ENCODE measurements at regions not wholly inside any gene's neighbourhood (a gene's known extent, or its start where the extent isn't known, plus 50 kb on each side); places are given as distances from the start of the nearest gene placed in this dataset.

DNA sequence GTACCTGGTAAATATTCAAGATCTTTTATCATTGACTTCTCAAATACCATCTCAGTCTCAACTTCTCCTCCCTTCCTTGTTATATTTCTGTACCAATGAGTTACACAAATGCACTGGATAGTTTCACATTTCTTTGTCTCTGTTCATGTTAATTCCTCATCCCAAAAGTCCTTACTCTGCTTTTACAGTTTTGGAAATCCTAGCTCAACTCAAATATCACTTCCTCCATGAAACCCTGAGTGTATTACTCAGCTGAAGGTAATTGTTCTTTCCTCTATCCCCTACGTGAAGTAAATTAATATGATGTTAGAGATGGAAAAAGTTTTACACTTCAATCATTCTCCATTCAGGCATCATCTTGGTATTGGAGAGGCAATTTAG is 241.5 kb downstream of the TLE4 start:
- Histone ChIP-seq H3K14ac (ENCODE audit: low read length) (no peak overlapping the region), H3K9ac (ENCODE audit: low read depth, low read length, poor library complexity) (no peak overlapping the region), H3K18ac (ENCODE audit: low read length) (no peak overlapping the region), H2BK5ac (ENCODE audit: low read length) (no peak overlapping the region), H2AK5ac (ENCODE audit: low read depth, low read length) (no peak overlapping the region), H3K4me2 (ENCODE audit: insufficient read depth, low read length, poor library complexity, severe bottlenecking) (no peak overlapping the region), H2BK15ac (ENCODE audit: low read length) (no peak overlapping the region), H2BK120ac (ENCODE audit: low read depth, low read length) (no peak overlapping the region), H2AFZ (ENCODE audit: low read length) (no peak overlapping the region), H3K27ac (replicated peaks; ENCODE audit: low read length) (no peak overlapping the region), H3K4ac (ENCODE audit: low read length) (no peak overlapping the region), H3K23ac (ENCODE audit: low read depth, low read length, poor library complexity) (no peak overlapping the region), H3K4me3 (ENCODE audit: low read length in 2 of 2) (no peak overlapping the region), H3K36me3 (replicated peaks in 1 of 2; ENCODE audit: control insufficient read depth in 2 of 2, insufficient read depth in 2 of 2, low read length in 2 of 2) (no peaks in the 10 kb centered on the region), H4K8ac (ENCODE audit: low read depth, low read length) (no peak overlapping the region), H2BK12ac (ENCODE audit: low read length) (no peak overlapping the region), H4K91ac (ENCODE audit: low read depth, low read length, poor library complexity) (no peak overlapping the region), H3K9me3 (replicated peaks in 1 of 2; ENCODE audit: control insufficient read depth in 2 of 2, insufficient read depth in 1 of 2, low read depth in 1 of 2, low read length in 2 of 2) (no peaks in the 10 kb centered on the region), H3K27me3 (ENCODE audit: control insufficient read depth in 3 of 3, insufficient read depth in 3 of 3, low read depth in 1 of 3, low read length in 3 of 3) (no peaks in the 10 kb centered on the region), H3K79me1 (ENCODE audit: low read depth, low read length) (no peaks in the 10 kb centered on the region), H3K4me1 (ENCODE audit: control insufficient read depth in 2 of 2, insufficient read depth in 1 of 2, low read depth in 1 of 2, low read length in 2 of 2) (peaks cover 0 to 6% of the 10 kb centered on the region in 2 donors)
- no CpG with 5 or more reads among the region's 1 CpG for WGBS, 2 donors (ENCODE audit: extremely low coverage in 2 of 2, insufficient read length in 2 of 2, insufficient replicate concordance in 1 of 2)
- DNase-seq (ENCODE audit: low spot score) = no peak

DNA sequence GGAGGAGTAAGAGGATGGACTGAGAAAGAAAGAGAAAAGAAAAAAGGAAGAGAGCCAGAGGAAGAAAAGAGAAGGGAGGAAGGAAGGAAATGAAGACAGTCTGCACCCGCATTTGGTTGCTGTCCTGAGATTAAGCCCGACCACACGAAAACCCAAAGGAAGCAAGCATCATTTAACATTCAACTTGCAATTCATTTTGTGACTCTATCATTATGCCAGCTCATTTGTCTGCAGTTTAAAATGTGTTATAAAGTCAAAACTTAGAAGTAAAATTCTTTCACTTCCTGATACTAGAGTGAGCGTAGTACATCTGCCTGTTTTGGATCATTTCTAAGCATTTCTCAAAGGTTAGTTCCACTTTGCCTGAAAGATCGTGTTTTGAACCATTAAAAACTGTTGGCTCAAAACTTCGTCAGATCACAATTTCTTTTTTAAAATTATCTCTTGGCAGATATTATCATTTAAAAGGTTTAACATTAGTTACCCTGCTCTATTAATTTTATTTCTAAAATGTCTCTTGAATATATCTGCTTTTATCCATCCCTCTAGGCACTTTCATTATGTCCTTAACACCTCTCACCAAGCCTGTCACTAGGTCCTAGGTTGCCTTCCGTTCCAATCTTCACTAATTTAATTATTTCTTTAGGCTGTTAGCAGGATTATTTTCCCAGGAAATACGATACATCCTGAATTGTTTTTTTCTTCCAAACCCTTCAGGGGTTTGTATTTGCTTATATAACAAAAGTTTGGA is 240.9 kb downstream of the TLE4 start:
- no peak overlapping the region for H3K23ac ChIP-seq (ENCODE audit: low read depth, low read length, poor library complexity)
- H3K9me3 ChIP-seq (replicated peaks in 1 of 2; ENCODE audit: control insufficient read depth in 2 of 2, insufficient read depth in 1 of 2, low read depth in 1 of 2, low read length in 2 of 2) = no peaks in the 10 kb centered on the region
- H3K4ac ChIP-seq (ENCODE audit: low read length) = no peak overlapping the region
- peak overlapping the region; percentile 48 for H2AFZ ChIP-seq (ENCODE audit: low read length)
- no peak overlapping the region for H3K14ac ChIP-seq (ENCODE audit: low read length)
- no peak overlapping the region for H2BK5ac ChIP-seq (ENCODE audit: low read length)
- no CpG with 5 or more reads among the region's 8 CpGs for WGBS, 2 donors (ENCODE audit: extremely low coverage in 2 of 2, insufficient read length in 2 of 2, insufficient replicate concordance in 1 of 2)
- H2BK120ac ChIP-seq (ENCODE audit: low read depth, low read length) = no peak overlapping the region
- H3K4me2 ChIP-seq (ENCODE audit: insufficient read depth, low read length, poor library complexity, severe bottlenecking) = no peak overlapping the region
- H4K8ac ChIP-seq (ENCODE audit: low read depth, low read length) = no peak overlapping the region
- no peak overlapping the region for H3K27ac ChIP-seq (replicated peaks; ENCODE audit: low read length)
- no peak overlapping the region for H3K4me3 ChIP-seq (ENCODE audit: low read length in 2 of 2)
- H3K18ac ChIP-seq (ENCODE audit: low read length) = no peak overlapping the region
- no peak overlapping the region for H4K91ac ChIP-seq (ENCODE audit: low read depth, low read length, poor library complexity)
- H3K36me3 ChIP-seq (replicated peaks in 1 of 2; ENCODE audit: control insufficient read depth in 2 of 2, insufficient read depth in 2 of 2, low read length in 2 of 2) = no peaks in the 10 kb centered on the region
- H3K9ac ChIP-seq (ENCODE audit: low read depth, low read length, poor library complexity) = no peak overlapping the region
- H2BK12ac ChIP-seq (ENCODE audit: low read length) = no peak overlapping the region
- no peaks in the 10 kb centered on the region for H3K79me1 ChIP-seq (ENCODE audit: low read depth, low read length)
- H3K4me1 ChIP-seq (ENCODE audit: control insufficient read depth in 2 of 2, insufficient read depth in 1 of 2, low read depth in 1 of 2, low read length in 2 of 2) = peaks cover 0 to 6% of the 10 kb centered on the region in 2 donors
- H2AK5ac ChIP-seq (ENCODE audit: low read depth, low read length) = no peak overlapping the region
- no peaks in the 10 kb centered on the region for H3K27me3 ChIP-seq (ENCODE audit: control insufficient read depth in 3 of 3, insufficient read depth in 3 of 3, low read depth in 1 of 3, low read length in 3 of 3)
- H2BK15ac ChIP-seq (ENCODE audit: low read length) = no peak overlapping the region
- DNase-seq (ENCODE audit: low spot score) = no peak

DNA sequence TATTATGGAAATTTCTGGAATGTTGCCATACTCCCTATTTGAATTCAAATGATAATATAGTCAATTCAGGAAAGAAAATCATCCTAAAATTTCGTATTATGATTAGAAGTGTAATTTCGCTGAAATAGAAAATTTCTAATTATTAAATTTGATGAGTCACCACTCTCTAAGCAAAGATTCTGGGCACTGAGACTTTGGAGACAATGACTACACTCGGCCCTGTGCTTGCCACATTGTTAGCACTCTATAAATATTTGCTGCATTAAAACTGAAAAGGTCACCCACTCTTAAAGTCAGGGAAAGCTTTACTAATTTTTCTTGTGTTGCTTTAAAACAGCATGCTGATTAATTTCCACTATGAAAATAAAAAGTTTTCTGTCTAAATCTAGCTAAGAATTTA is 240.3 kb downstream of the TLE4 start:
- no CpG with 5 or more reads among the region's 3 CpGs for WGBS, 2 donors (ENCODE audit: extremely low coverage in 2 of 2, insufficient read length in 2 of 2, insufficient replicate concordance in 1 of 2)
- no peak overlapping the region for H2BK15ac ChIP-seq (ENCODE audit: low read length)
- H3K18ac ChIP-seq (ENCODE audit: low read length) = no peak overlapping the region
- no peak overlapping the region for H3K23ac ChIP-seq (ENCODE audit: low read depth, low read length, poor library complexity)
- H4K91ac ChIP-seq (ENCODE audit: low read depth, low read length, poor library complexity) = no peak overlapping the region
- no peak overlapping the region for H4K8ac ChIP-seq (ENCODE audit: low read depth, low read length)
- H3K14ac ChIP-seq (ENCODE audit: low read length) = no peak overlapping the region
- no peak overlapping the region for H2BK12ac ChIP-seq (ENCODE audit: low read length)
- no peak overlapping the region for H3K4me2 ChIP-seq (ENCODE audit: insufficient read depth, low read length, poor library complexity, severe bottlenecking)
- H3K9me3 ChIP-seq (replicated peaks in 1 of 2; ENCODE audit: control insufficient read depth in 2 of 2, insufficient read depth in 1 of 2, low read depth in 1 of 2, low read length in 2 of 2) = no peaks in the 10 kb centered on the region
- no peaks in the 10 kb centered on the region for H3K79me1 ChIP-seq (ENCODE audit: low read depth, low read length)
- no peak overlapping the region for H2BK120ac ChIP-seq (ENCODE audit: low read depth, low read length)
- no peak overlapping the region for H2AK5ac ChIP-seq (ENCODE audit: low read depth, low read length)
- DNase-seq (ENCODE audit: low spot score) = no peak
- no peaks in the 10 kb centered on the region for H3K36me3 ChIP-seq (replicated peaks in 1 of 2; ENCODE audit: control insufficient read depth in 2 of 2, insufficient read depth in 2 of 2, low read length in 2 of 2)
- H3K27me3 ChIP-seq (ENCODE audit: control insufficient read depth in 3 of 3, insufficient read depth in 3 of 3, low read depth in 1 of 3, low read length in 3 of 3) = no peaks in the 10 kb centered on the region
- H3K27ac ChIP-seq (replicated peaks; ENCODE audit: low read length) = no peak overlapping the region
- H3K4me1 ChIP-seq (ENCODE audit: control insufficient read depth in 2 of 2, insufficient read depth in 1 of 2, low read depth in 1 of 2, low read length in 2 of 2) = peaks cover 0 to 6% of the 10 kb centered on the region in 2 donors
- H3K4ac ChIP-seq (ENCODE audit: low read length) = no peak overlapping the region
- H3K4me3 ChIP-seq (ENCODE audit: low read length in 2 of 2) = no peak overlapping the region
- no peak overlapping the region for H3K9ac ChIP-seq (ENCODE audit: low read depth, low read length, poor library complexity)
- H2BK5ac ChIP-seq (ENCODE audit: low read length) = no peak overlapping the region
- peak overlapping the region; percentile 48 for H2AFZ ChIP-seq (ENCODE audit: low read length)

DNA sequence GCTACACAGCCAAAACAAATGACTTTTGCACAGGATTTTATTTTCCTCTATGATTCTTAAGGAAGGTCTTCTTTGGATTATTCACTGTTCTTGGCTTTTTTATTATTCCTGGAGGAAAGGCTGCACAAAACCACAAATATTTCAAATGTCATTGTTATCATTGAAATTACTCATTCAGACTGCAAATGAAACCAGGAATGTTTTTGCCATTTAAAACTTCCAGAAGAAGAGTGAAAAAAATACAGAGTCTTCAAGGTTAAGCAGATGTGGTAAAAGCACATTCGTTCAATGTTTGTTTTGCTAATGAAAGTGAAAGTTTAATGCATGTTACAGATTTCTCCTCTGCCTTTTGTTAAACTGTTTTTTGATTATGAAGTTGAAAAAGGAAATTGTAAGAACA is 238.2 kb downstream of the TLE4 start:
- WGBS, 2 donors (ENCODE audit: extremely low coverage in 2 of 2, insufficient read length in 2 of 2, insufficient replicate concordance in 1 of 2) = no CpG with 5 or more reads among the region's 1 CpG
- H3K14ac ChIP-seq (ENCODE audit: low read length) = no peak overlapping the region
- H3K4me3 ChIP-seq (ENCODE audit: low read length in 2 of 2) = no peak overlapping the region
- H2AFZ ChIP-seq (ENCODE audit: low read length) = peak overlapping the region; percentile 49
- no peak overlapping the region for H4K91ac ChIP-seq (ENCODE audit: low read depth, low read length, poor library complexity)
- no peak overlapping the region for H3K4ac ChIP-seq (ENCODE audit: low read length)
- no peaks in the 10 kb centered on the region for H3K9me3 ChIP-seq (replicated peaks in 1 of 2; ENCODE audit: control insufficient read depth in 2 of 2, insufficient read depth in 1 of 2, low read depth in 1 of 2, low read length in 2 of 2)
- no peak overlapping the region for H4K8ac ChIP-seq (ENCODE audit: low read depth, low read length)
- no peak overlapping the region for H2BK120ac ChIP-seq (ENCODE audit: low read depth, low read length)
- no peak overlapping the region for H2BK12ac ChIP-seq (ENCODE audit: low read length)
- no peak overlapping the region for H3K18ac ChIP-seq (ENCODE audit: low read length)
- no peak overlapping the region for H2BK15ac ChIP-seq (ENCODE audit: low read length)
- no peaks in the 10 kb centered on the region for H3K27me3 ChIP-seq (ENCODE audit: control insufficient read depth in 3 of 3, insufficient read depth in 3 of 3, low read depth in 1 of 3, low read length in 3 of 3)
- no peaks in the 10 kb centered on the region for H3K36me3 ChIP-seq (replicated peaks in 1 of 2; ENCODE audit: control insufficient read depth in 2 of 2, insufficient read depth in 2 of 2, low read length in 2 of 2)
- H3K9ac ChIP-seq (ENCODE audit: low read depth, low read length, poor library complexity) = no peak overlapping the region
- H3K4me2 ChIP-seq (ENCODE audit: insufficient read depth, low read length, poor library complexity, severe bottlenecking) = no peak overlapping the region
- no peak overlapping the region for H3K27ac ChIP-seq (replicated peaks; ENCODE audit: low read length)
- no peak for DNase-seq (ENCODE audit: low spot score)
- no peak overlapping the region for H2AK5ac ChIP-seq (ENCODE audit: low read depth, low read length)
- no peak overlapping the region for H2BK5ac ChIP-seq (ENCODE audit: low read length)
- no peaks in the 10 kb centered on the region for H3K79me1 ChIP-seq (ENCODE audit: low read depth, low read length)
- no peak overlapping the region for H3K23ac ChIP-seq (ENCODE audit: low read depth, low read length, poor library complexity)
- peaks cover 0 to 6% of the 10 kb centered on the region in 2 donors for H3K4me1 ChIP-seq (ENCODE audit: control insufficient read depth in 2 of 2, insufficient read depth in 1 of 2, low read depth in 1 of 2, low read length in 2 of 2)
